MM.1S (cell line): ENCODE measurements at regions not wholly inside any gene's neighbourhood (a gene's known extent, or its start where the extent isn't known, plus 50 kb on each side); places are given as distances from the start of the nearest gene placed in this dataset.
"Not testable (repeated sequence)": the region's sequence is repeated elsewhere in the genome, so short reads cannot be mapped to it uniquely, and the experiment has no call there.

Experiments used
- DNase-seq: peaks from one replicate; pipeline ENCODE4 v3.0.0-alpha.2; 2015
- H2AFZ ChIP-seq: fragments of 300-600 bp; sonication (generic); 2 replicates; pipeline ENCODE4 v1.6.0; 2016; ENCODE audit warnings: antibody characterized with exemption, low read length
- H3F3A ChIP-seq: fragments of 300-600 bp; sonication (generic); 2 replicates; pipeline ENCODE4 v1.6.1; 2016; ENCODE audit warnings: mild to moderate bottlenecking, antibody characterized with exemption, low read length, moderate library complexity, mixed read lengths; ENCODE audit not compliant: insufficient read depth
- H3K27ac ChIP-seq: fragments of 300-600 bp; sonication (generic); 2 replicates; pipeline ENCODE4 v1.5.1; 2016; ENCODE audit warnings: mild to moderate bottlenecking, low read length
- H3K27me3 ChIP-seq: fragments of 300-600 bp; sonication (generic); replicated peaks from 2 replicates; pipeline ENCODE4 v1.6.0; 2016; ENCODE audit warnings: low read length; ENCODE audit not compliant: insufficient read depth
- H3K36me3 ChIP-seq: fragments of 300-600 bp; sonication (generic); replicated peaks from 2 replicates; pipeline ENCODE4 v1.6.1; 2016; ENCODE audit warnings: mild to moderate bottlenecking, low read length, mixed read lengths; ENCODE audit not compliant: insufficient read depth
- H3K4me1 ChIP-seq: fragments of 300-600 bp; sonication (generic); 2 replicates; pipeline ENCODE4 v1.6.1; 2016; ENCODE audit warnings: low read length, mixed read lengths
- H3K4me2 ChIP-seq: fragments of 300-600 bp; sonication (generic); 2 replicates; pipeline ENCODE4 v1.6.0; 2016; ENCODE audit warnings: low read depth, low read length
- H3K4me3 ChIP-seq: fragments of 300-600 bp; sonication (generic); 2 replicates; pipeline ENCODE4 v1.5.1; 2016; ENCODE audit warnings: low read length, mixed read lengths
- H3K79me2 ChIP-seq: fragments of 300-600 bp; sonication (generic); 2 replicates; pipeline ENCODE4 v1.6.1; 2016; ENCODE audit warnings: mixed run types, low read length, mixed read lengths
- H3K9ac ChIP-seq: fragments of 300-600 bp; sonication (generic); 2 replicates; pipeline ENCODE4 v1.6.1; 2016; ENCODE audit warnings: low read length, mixed read lengths
- H3K9me2 ChIP-seq: fragments of 300-600 bp; sonication (generic); replicated peaks from 2 replicates; pipeline ENCODE4 v1.6.1; 2016; ENCODE audit warnings: mild to moderate bottlenecking, low read length, mixed read lengths; ENCODE audit not compliant: insufficient read depth
- H3K9me3 ChIP-seq: fragments of 300-600 bp; sonication (generic); replicated peaks from 2 replicates; pipeline ENCODE4 v1.6.1; 2016; ENCODE audit warnings: mild to moderate bottlenecking, low read length, mixed read lengths; ENCODE audit not compliant: insufficient read depth
- H4K20me1 ChIP-seq: fragments of 300-600 bp; sonication (generic); 2 replicates; pipeline ENCODE4 v1.6.1; 2016; ENCODE audit warnings: mild to moderate bottlenecking, low read length, moderate library complexity, mixed read lengths; ENCODE audit not compliant: insufficient read depth
- EZH2 ChIP-seq: fragments of 300-600 bp; sonication (generic); optimal IDR thresholded peaks from 2 replicates; pipeline ENCODE3; 2017; ENCODE audit warnings: low read depth, mild to moderate bottlenecking, antibody characterized with exemption, low read length, mixed read lengths
- EZH2phosphoT487 ChIP-seq: fragments of 300-600 bp; sonication (generic); IDR thresholded peaks from 2 replicates; pipeline ENCODE4 v1.6.1; 2018; ENCODE audit warnings: antibody characterized with exemption, low read length
- TF ChIP-seq, protein P1 (sequence below): fragments of 300-600 bp; sonication (generic); IDR thresholded peaks from 2 replicates; pipeline ENCODE4 v1.5.1; 2016; ENCODE audit warnings: antibody characterized with exemption, low read length, mixed read lengths

DNA sequence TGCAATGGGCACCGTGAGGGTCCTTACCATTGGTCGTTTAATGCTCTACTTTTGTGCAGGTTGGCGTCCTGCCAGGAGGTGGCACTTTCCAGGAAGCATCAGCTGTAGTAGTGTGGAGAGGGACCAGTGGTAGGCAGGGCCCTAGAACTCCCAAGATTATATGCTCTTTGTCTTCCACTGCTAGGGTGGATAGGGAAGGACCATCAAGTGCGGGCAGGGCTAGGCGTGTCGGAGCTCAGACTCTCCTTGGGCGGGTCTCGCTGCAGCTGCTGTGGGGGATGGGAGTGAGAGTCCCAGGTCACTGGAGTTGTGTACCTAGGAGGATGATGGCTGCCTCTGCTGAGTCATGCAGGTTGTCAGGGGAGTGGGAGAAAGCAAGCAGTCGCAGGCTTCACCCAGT, 134.7 kb downstream of the KLF8 start:
- H3K4me1 ChIP-seq, result no peaks in the 10 kb centered on the region

DNA sequence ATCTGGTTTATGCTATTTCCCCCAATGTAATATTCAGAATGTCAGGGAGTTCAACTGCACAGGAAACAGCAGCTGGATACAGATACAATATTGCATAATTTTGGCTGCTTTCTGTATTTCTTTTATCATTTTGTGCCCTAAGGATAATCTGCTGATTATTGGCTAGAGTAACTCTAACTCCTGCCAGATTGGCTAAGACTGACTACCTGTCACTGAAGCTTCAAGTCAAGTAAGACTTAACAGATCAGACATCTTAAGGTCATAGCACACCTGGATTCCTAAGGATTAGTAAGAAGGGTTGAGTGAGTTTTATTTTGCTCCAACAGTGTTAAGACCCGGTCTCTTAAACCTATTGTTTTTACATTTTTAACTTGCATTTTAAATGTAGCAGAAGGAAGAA, 136.8 kb downstream of the KLF8 start:
- TF ChIP-seq EZH2phosphoT487 (no peak), EZH2 (no peak)
- TF ChIP-seq, protein P1, sequence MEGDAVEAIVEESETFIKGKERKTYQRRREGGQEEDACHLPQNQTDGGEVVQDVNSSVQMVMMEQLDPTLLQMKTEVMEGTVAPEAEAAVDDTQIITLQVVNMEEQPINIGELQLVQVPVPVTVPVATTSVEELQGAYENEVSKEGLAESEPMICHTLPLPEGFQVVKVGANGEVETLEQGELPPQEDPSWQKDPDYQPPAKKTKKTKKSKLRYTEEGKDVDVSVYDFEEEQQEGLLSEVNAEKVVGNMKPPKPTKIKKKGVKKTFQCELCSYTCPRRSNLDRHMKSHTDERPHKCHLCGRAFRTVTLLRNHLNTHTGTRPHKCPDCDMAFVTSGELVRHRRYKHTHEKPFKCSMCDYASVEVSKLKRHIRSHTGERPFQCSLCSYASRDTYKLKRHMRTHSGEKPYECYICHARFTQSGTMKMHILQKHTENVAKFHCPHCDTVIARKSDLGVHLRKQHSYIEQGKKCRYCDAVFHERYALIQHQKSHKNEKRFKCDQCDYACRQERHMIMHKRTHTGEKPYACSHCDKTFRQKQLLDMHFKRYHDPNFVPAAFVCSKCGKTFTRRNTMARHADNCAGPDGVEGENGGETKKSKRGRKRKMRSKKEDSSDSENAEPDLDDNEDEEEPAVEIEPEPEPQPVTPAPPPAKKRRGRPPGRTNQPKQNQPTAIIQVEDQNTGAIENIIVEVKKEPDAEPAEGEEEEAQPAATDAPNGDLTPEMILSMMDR, result no peak
- H3K36me3 ChIP-seq, result no peaks in the 10 kb centered on the region
- no peaks in the 10 kb centered on the region for H3F3A ChIP-seq
- H3K9ac ChIP-seq, result no peak overlapping the region
- H3K4me2 ChIP-seq, result no peak overlapping the region
- H3K4me1 ChIP-seq, result no peaks in the 10 kb centered on the region
- H2AFZ ChIP-seq, result no peak overlapping the region
- H3K27ac ChIP-seq, result no peak overlapping the region
- DNase-seq, result no peak
- H3K79me2 ChIP-seq, result no peaks in the 10 kb centered on the region
- H3K4me3 ChIP-seq, result no peak overlapping the region
- H3K27me3 ChIP-seq, result no peaks in the 10 kb centered on the region
- no peaks in the 10 kb centered on the region for H3K9me3 ChIP-seq
- no peaks in the 10 kb centered on the region for H4K20me1 ChIP-seq
- no peaks in the 10 kb centered on the region for H3K9me2 ChIP-seq

More for the DNA sequence above, 134.7 kb downstream of the KLF8 start:
- H3K9ac ChIP-seq, result no peak overlapping the region
- no peaks in the 10 kb centered on the region for H3K79me2 ChIP-seq
- H3K27ac ChIP-seq, result no peak overlapping the region
- no peaks in the 10 kb centered on the region for H4K20me1 ChIP-seq
- TF ChIP-seq, protein P1, result no peak
- TF ChIP-seq EZH2, result no peak
- no peaks in the 10 kb centered on the region for H3F3A ChIP-seq
- H3K4me2 ChIP-seq, result no peak overlapping the region
- H3K9me2 ChIP-seq, result no peaks in the 10 kb centered on the region
- H3K9me3 ChIP-seq, result no peaks in the 10 kb centered on the region
- H3K4me3 ChIP-seq, result no peak overlapping the region
- no peak overlapping the region for H2AFZ ChIP-seq
- no peaks in the 10 kb centered on the region for H3K27me3 ChIP-seq
- H3K36me3 ChIP-seq, result no peaks in the 10 kb centered on the region
- no peak for DNase-seq

DNA sequence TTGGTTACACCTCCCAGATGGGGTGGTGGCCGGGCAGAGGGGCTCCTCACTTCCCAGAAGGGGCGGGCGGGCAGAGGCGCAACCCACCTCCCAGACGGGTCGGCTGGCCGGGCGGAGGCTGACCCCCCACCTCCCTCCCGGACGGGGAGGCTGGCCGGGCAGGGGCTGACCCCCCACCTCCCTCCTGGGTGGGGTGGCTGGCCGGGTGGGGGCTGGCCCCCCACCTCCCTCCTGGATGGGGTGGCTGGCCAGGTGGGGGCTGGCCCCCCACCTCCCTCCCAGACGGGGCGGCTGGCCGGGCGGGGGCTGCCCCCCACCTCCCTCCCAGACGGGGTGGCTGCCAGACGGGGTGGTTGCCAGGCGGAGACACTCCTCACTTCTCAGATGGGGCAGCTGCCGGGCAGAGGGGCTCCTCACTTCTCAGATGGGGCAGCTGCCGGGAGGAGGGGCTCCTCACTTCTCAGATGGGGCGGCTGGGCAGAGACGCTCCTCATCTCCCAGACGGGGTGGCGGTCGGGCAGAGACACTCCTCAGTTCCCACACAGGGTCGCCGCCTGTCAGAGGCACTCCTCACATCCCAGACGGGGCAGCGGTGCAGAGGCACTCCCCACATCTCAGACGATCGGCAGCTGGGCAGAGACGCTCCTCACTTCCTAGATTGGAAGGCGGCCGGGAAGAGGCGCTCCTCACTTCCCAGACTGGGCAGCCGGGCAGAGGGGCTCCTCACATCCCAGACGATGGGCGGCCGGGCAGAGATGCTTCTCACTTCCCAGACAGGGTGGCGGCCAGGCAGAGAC, 148.0 kb downstream of the KLF8 start:
- not testable (repeated sequence) for H3K4me1 ChIP-seq, H3K27me3 ChIP-seq, H3K9me2 ChIP-seq, DNase-seq, H3F3A ChIP-seq, H3K36me3 ChIP-seq, H3K9ac ChIP-seq, H3K79me2 ChIP-seq, H2AFZ ChIP-seq, H4K20me1 ChIP-seq, H3K9me3 ChIP-seq, H3K27ac ChIP-seq, H3K4me3 ChIP-seq, H3K4me2 ChIP-seq

- no peaks in the 10 kb centered on the region for H3K79me2 ChIP-seq
- no peaks in the 10 kb centered on the region for H3F3A ChIP-seq
- no peaks in the 10 kb centered on the region for H3K9me3 ChIP-seq
- H3K4me2 ChIP-seq, result no peak overlapping the region
- no peaks in the 10 kb centered on the region for H3K27me3 ChIP-seq
- no peak for DNase-seq
- H4K20me1 ChIP-seq, result no peaks in the 10 kb centered on the region
- no peaks in the 10 kb centered on the region for H3K9me2 ChIP-seq
- TF ChIP-seq EZH2phosphoT487, result no peak
- H2AFZ ChIP-seq, result no peak overlapping the region
- no peak overlapping the region for H3K4me3 ChIP-seq
- H3K9ac ChIP-seq, result no peak overlapping the region
- no peak overlapping the region for H3K27ac ChIP-seq
- H3K36me3 ChIP-seq, result no peaks in the 10 kb centered on the region
- no peaks in the 10 kb centered on the region for H3K4me1 ChIP-seq
Measured at GRCh38 chrX:56382278-56382677, 150.1 kb downstream of the KLF8 start.
